SHP77 (cell line): ENCODE measurements at regions not wholly inside any gene's neighbourhood (a gene's known extent, or its start where the extent isn't known, plus 50 kb on each side); places are given as distances from the start of the nearest gene placed in this dataset.

Source experiments
- DNase-seq, 2 experiments: peaks; one replicate each; lab custom pipeline; 2025; lab: John Stamatoyannopoulos, UW

DNA sequence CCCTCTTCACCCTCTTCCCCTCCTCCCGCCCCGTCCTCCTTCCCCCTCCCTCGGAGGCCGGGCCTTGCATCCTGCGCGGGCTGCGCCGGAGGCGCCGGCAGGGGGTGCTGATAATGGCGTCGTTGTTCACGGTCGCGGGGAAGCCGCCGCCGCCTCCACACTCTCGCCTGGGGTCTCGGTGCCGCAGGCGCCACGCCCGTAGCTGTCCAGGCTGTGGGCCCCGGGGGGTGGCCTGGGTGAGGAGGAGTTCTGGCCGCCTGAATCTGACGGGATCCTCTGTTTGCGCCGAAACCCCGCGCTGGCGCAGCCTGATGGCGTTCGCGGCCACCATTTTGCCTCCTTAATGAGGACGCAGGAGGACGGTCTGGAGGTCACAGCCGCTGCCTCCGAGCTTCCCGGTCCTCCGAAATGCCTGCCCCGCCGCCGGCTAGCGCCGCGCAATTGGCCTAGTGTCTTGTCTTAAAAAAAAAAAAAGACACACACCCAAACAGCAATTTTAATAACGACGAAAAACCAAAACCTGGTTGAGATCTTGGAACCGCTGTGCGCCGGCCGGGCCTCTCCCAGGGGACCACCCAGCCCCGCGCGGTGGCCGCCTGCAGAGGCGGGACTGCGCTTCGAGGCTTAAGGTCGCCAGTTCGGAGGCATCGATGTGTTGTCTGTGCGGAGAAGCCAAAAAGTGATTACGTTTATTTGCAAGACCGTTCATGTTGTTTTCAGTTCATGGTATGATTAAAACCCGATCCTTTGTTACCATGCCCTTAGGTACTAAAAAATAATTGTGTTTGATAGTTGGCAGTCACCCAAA, 106.6 kb upstream of the HNRNPU start:
- DNase-seq = peak; percentile 91 to 96

DNA sequence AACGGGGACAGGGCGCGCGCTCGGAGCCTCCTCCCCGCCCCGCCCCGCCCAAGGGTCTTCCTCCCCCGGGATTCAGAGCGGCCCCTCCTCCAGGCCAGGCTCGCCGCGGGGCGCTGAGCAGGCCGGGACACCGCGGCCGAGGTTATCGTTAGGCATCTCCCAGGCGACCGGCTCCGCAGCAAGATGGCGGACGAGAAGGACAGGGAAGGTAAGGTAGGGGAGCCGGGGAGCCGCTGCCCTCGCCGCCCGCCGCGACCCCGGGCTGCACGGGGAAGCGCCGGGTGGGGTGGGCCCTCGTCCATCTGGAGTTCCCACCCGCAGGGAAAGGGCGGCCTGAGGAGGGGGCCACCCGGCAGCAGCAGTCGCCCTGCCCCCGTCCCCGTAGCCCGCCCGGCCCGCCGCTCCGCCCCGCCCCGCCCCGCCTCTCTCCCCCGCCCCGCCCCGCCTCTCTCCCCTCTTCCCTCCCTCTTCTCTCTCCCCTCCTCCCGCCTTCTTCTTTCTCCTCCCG, 105.9 kb upstream of the HNRNPU start:
- DNase-seq = peak; percentile 85

DNA sequence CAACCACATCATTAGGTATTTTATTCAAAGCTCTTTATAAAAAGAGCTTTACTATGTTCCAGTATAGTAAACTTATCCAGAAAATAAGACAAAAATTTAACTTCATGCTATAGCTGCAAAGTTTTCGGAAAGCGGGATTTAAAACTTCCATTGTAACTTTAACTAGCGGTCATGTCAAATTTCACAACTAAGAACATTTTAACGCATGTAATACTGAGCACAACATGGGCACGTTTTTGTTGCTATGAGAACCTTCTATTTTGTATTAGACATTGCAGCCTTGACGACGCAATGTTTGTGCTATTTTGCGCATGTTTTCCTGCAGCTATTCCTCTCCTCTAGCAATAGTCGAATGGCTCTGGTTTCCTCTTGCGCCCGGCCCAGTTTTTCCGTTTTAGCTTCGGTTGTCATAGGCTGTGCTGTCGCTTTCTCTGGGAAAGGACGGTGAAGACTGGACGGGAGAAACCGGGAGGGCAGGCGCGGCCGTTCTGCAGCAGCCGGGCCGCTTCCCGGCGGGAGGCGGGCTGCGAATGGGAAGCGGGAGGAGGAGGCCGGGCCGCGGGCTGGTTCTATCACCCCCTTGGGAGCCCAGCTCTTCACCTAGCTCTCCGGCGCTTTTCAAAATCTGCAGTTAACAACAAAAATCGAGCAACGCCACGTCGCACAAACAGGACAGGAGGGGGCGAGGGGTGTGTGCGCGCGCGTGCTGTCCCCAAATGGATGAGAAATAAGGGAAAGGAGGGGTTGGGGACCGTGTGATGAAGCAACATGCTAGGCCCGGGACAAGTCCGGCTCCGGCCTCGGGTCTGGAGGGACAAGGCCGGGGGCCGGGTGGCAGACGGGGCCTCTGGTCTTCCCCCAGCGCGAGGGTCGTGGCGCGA, 105.3 kb upstream of the HNRNPU start:
- DNase-seq = peak; percentile 85

DNA sequence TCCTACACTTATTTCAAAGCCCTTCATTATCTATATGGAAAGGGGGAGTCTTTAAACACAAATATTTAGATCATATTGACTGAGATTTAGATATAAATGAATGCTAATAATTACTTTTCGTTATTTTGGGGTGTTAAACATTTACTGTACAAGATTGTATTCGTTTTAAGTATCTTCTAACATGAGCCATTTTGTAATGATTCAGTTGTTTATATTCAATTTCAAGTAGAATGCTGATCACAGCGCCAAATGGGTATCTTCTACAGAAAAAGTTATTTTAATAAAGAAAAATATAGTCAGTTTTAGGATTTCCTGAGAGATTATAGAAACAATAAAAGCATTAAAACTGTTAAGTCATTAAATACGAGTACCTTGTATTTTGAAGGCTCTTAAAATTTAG, 104.5 kb upstream of the HNRNPU start:
- no peak for DNase-seq

DNA sequence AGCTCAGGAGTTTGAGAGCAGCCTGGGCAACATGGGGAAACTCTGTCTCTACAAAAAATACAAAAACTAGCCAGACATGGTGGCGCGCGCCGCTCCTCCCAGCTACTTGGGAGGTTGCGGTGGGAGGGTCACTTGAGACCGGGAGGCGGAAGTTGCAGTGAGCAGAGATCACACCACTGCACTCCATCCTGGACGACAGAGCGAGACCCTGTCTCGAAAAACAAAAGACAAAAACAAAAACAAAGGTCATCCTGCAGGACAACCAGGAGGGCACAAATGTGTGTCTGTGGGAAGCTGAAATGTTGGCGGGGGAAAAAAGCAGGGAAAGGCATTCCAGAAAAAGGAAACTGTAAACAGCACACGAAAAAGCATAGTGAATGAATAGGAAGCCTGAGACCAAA, 104.1 kb upstream of the HNRNPU start:
- no peak for DNase-seq

DNA sequence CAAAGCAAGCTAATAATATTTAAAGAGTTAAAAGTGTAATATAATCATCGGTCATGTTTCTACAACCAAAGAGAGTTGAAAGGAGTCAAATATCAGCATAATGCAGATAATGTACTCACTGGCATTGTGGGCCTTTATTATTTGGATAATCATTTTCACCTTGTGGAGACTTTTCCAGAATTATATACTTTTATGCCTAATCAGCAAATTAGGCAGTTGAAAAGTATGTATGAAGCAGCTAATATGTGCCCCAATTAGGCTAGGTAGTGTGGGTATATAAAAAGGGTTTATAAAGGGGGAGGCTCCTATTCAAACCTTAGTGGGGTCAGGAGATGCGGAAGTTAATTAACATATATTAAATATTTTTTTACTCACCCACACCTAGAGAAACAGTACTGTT, 102.8 kb upstream of the HNRNPU start:
- no peak for DNase-seq

DNA sequence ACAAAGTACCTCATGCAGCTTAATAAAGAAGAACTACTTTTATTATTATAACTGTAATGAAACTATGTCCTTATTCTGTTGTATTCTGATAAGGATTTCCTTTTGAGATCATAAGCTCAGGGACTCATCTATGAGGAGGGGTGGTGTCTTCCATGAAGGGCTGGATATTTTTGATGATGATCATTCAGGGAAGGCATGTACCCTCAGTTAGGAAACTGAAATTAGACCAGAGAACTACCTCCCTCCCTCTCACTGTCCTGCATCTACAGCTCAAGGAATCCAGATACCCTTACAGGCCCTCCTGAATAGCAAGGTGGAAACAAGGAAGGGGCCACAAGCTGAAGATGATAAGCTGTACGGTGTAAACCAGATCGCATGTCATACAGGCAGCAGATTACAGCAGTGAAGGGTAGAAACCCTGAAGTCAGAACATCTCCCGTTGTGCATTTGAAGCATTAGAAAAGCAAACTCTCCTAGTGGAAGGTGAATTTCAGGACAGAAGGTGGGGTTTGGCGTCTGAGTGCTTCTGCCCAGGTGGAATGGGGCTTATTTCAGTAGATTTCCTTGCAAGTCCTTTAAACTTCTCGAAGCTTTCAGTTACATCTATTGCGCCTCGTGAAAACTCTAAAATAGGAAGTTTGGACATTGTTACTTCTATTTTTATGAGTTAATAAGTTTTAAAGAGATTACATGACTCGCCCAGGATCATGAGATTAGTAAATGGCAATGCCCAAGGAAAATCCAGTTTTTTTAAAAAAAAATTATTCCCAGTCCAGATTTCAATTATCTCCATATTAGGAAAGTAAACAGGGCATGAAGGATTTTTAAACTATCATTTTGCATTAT, 101.1 kb upstream of the HNRNPU start:
- no peak for DNase-seq

DNA sequence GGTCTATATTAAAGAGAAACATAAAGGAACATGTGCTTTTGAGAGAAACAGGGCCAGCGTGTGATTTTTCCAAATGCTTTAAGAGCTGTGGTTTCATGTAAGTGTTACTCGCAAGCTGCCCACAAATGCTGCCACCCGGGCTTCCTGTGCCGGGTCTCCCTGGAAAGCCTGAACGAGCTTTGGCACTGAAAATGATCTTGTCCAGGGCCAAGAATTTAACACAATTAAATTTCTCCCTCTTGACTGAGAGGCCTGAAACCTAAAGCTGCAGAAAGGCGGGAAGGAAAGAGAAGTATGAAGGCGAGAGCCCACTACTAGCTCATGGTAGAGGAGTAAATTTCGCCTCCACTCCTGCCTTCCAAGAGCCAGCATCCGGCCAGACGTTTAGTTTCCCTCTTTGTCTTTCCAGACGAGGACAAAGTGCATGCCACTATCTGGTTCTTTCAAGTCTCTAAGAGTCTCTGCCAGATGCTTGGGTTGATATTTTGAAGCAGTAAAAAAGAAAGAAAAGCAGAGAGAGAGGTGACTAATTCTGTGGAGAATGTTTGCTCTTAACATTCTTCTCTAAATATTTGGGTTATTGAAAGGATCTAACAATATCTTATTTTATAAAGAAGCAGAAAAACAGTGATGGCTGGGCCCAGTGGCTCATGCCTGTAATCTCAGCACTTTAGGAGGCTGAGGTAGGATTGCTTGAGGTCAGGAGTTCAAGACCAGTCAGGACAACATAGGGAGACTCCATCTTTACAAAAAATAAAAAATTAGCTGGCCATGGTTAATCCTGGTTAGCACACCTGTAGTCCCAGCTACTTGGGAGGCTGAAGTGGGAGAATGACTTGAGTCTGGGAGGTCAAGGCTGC, 100.0 kb upstream of the HNRNPU start:
- peak in 1 of 2 experiments; percentile 14 for DNase-seq

DNA sequence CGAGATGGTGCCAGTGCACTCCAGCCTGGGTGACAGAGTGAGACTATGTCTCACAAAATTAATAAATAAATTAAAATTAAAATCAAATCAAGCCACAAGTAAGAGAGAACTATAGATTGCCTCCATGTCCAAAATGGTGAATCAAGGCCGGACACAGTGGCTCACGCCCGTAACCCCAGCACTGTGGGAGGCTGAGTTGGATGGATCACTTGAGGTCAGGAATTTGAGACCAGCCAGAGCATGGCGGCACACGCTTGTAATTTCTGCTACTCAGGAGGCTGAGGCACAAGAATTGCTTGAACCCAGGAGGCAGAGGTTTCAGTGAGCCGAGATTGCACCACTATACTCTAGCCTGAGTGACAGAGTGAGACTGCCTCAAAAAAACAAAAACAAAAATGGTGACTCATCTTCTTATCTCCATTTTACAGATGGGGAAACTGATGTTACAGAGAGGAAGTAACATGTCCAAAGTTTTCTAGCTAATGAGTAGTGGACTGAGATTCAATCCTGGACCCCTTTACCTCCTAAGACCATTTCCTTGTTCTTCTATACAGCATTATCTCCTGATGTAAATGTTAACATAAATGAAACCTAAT, 99.0 kb upstream of the HNRNPU start:
- no peak for DNase-seq

DNA sequence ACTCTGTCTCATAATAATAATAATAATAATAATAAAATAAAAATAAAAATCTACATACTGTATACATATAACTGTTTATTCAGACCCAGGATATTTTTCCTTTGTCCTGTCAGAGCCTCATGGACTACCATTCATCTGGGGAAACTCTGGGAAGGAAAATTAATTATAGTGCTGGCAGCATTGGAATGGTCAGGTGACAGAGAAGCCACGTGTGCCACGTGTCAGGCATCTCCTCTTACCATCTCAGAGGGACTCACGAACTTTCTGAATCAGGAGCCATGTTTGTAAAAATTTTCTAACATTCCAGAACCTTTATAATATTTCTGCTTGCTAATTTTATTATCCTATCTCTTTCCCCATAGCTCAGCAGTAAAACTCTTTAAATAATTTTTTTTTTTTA, 97.8 kb upstream of the HNRNPU start:
- no peak for DNase-seq

DNA sequence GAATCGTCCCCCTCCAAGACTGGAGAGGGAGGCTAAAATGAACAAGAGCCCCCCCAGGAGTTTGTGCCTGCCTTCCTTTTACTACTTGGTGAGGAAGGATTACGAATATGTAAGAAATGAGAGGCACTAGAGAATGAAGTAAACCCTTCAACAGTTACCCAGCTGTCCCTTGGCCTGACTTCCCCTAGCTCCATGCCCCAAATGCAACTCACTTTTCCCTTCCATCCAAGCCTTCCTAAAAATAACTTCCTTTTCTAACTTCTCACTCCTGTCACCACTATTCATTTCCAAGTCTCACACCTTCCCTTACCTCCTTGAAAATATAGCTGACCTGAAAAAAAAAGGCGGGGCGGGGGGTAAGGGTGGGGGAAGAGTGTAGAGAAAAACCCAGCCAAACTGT, 96.6 kb upstream of the HNRNPU start:
- no peak for DNase-seq

DNA sequence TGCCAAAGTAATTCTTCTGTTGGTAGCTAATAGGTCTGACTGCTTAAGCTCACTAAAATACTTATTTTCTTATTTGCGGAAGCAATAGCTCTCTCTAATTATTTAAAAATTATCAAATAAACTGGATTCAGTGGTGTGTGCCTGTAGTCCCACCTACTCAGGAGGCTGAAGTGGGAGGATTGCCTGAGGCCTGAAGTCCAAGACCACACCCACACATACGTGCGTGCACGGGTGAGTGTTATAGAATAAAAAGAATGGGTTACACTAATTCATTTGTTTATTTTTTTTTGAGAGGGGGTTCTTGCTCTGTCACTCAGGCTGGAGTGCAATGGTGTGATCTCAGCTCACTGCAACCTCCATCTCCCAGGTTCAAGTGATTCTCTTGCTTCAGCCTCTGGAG, 94.2 kb upstream of the HNRNPU start:
- no peak for DNase-seq

DNA sequence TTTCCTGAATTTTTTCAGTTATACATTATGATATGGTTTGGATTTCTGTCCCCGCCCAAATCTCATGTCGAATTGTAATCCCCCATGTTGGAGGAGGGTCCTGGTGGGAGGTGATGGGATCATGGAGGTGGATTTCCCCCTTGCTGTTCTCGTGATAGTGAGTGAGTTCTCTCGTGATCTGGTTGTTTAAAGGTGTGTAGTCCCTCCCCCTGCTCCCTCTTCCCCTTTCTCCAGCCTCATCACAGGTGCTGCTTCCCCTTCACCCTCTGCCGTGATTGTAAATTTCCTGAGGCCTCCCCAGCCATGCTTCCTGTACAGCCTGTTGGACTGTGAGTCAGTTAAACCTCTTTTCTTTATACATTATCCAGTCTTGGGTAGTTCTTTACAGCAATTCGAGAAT, 93.2 kb upstream of the HNRNPU start:
- DNase-seq = no peak

DNA sequence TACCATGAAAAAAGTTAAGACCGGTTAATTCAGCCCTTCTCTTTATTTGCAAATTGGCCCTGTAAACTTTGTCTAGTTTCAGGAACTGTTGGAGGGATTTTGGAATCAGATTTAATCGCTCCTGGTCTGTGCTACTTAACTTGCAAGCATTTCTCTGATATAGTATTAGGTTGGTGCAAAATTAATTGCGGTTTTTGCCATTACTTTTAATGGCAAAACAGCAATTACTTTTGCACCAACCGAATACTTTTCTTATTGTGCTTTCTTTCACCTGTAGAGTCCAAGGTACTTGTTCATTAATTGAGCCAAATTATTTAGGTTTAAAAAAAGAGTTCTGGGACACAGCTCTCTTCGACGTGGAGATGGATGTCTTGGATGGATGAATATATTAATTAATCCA, 92.8 kb upstream of the HNRNPU start:
- no peak for DNase-seq

DNA sequence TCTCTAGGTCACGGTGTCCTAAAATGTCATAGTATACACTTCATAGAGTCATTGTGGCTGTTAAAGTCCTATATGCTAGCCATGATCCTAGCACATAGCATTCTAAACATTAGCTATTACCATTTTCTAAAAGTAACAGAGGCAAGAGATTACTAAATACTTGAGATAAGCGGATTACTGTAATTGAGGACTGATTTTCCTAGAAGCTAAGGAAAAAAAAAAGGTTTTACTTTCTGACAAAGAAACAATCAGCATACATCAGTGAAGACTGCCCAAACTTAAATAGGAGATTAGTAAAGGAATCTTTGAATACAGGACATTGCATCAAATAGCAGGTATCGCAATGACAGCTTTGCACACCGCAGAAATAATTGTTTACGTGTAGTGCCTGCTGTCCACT, 91.3 kb upstream of the HNRNPU start:
- DNase-seq = no peak

DNA sequence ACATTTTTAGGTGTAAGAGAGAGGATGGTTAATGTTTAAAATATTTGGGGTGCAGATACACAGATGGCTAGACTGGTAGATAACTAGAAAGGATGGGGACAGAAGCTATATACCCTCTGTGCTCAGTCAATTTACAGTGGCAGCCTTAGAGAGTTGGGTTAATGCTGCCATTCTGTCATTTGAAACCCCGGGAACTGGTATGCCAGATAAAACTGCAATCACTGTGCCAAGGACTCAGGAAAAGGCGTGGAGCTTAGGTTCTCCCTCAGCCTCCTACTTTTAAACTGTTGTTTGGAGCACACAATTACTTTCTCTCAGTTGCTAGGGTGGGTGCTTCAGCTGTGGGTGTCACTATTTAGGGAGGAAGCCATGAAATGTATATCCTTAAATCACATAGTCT, 90.0 kb upstream of the HNRNPU start:
- DNase-seq = no peak

DNA sequence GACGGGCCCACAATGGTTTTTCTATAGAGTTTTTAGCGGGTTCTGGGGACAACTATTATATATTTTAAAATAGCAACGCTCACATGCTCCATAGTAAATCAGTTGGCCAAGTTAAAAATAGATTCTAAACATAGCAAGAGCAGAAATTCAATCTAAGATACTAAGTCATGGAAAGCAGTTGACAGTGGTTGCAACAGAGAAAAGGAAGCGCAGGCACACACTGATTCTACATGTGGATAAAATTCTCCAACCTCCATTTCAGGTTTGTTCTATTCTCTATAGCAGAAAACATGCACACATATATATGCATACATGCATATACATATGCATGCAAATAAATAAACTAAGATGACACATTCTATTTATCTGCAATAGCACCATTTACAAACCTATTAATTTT, 89.6 kb upstream of the HNRNPU start:
- DNase-seq = no peak

DNA sequence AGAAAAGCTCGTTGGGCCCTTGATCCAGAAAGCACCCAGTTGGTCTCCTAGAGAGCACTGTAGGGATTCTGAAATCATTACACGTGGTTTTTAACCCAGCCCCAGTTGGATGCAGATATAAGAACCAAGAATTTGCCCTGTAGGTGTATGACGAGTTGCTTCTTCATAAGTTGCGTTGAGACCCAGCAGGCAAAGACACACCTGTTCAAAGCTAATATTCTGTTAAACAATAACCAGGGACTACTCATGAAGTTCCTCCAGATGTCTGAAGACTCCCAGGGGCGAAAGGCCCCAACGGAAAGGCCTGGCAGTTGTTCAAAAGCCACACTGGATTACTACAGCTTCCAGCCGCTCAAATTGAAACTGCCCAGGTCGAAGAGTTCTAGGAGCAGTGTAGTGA, 88.6 kb upstream of the HNRNPU start:
- no peak for DNase-seq

DNA sequence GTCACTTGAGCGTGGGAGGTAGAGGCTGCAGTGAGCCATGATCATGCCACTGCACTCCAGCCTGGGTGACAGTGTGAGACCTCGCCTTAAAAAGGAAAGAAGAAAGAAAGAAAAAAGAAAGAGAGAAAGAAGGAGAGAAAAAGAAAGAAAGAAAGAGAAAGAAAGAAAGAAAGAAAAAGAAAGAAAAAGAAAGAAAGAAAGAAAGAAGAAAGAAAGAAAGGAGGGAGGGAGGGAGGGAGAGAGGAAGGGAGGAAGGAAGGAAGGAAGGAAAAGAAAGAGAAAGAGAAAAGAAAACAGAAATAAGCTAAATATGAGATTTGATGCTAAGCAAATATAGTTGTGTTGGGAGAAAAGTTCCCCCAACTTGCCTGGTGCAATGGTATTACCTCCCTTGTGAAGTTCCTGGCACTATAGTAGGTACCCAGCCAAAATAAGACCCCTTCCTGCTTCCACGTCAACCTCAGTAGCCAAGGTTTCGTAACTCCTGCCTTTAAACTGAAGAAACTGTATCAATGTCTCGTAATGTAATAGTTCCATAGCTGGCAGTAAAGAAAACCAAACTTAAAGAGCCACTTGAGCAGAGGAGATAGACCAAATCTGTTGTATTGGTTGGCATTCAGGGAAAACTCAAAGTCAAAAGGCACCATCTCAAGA, 88.1 kb upstream of the HNRNPU start:
- no peak for DNase-seq

DNA sequence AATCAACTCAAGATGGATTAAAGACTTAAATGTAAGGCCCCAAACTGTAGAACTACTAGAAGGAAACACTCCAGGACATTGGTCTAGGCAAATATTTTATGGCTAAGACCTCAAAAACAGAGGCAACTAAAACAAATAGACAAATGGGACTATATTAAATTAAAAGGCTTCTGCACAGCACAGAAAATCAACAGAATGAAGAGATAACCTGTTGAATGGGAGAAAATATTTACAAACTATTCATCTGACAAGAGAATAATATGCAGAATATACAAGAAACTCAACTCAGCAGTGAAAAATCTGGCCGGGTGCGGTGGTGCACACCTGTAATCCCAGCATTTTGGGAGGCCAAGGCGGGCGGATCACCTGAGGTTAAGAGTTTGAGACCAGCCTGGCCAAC, 84.1 kb upstream of the HNRNPU start:
- no peak for DNase-seq
